Calu3 (cell line): ENCODE measurements at regions not wholly inside any gene's neighbourhood (a gene's known extent, or its start where the extent isn't known, plus 50 kb on each side); places are given as distances from the start of the nearest gene placed in this dataset.

Source experiments
- BruUV-seq: library from RNA; stranded (reverse); fragments of 400-500 nt; replicated peaks from 2 replicates; lab custom pipeline; 2021; lab: Mats Ljungman, UMichigan
- CTCF ChIA-PET: fragments of 300-600 bp; sonication (Branson Sonifier 250); formaldehyde crosslinking; loops from one replicate; lab custom pipeline; 2022; ENCODE audit warnings: antibody characterized with exemption; lab: Charles Lee
- DNase-seq: peaks from one replicate; pipeline ENCODE4 v3.0.0; 2022
- H3K27ac Mint-ChIP-seq: one replicate; pipeline ENCODE4 v1.8.0; 2022; ENCODE audit warnings: mixed read lengths; ENCODE audit not compliant: unreplicated experiment
- H3K27me3 Mint-ChIP-seq: one replicate; pipeline ENCODE4 v1.8.0; 2022; ENCODE audit warnings: mixed read lengths; ENCODE audit not compliant: unreplicated experiment
- H3K36me3 Mint-ChIP-seq: one replicate; pipeline ENCODE4 v1.8.0; 2022; ENCODE audit warnings: mild to moderate bottlenecking, moderate library complexity, mixed read lengths; ENCODE audit not compliant: insufficient read depth, unreplicated experiment
- H3K4me1 Mint-ChIP-seq: one replicate; pipeline ENCODE4 v1.8.0; 2022; ENCODE audit warnings: mild to moderate bottlenecking, low read depth, mixed read lengths; ENCODE audit not compliant: unreplicated experiment
- H3K4me3 Mint-ChIP-seq: one replicate; pipeline ENCODE4 v1.8.0; 2022; ENCODE audit warnings: mild to moderate bottlenecking, low read depth, moderate library complexity, mixed read lengths; ENCODE audit not compliant: unreplicated experiment
- H3K9me3 Mint-ChIP-seq: one replicate; pipeline ENCODE4 v1.8.0; 2022; ENCODE audit warnings: low read depth, mixed read lengths; ENCODE audit not compliant: unreplicated experiment
- CTCF ChIP-seq: fragments of 200-600 bp; IDR thresholded peaks from one replicate; pipeline ENCODE4 v1.8.0; 2022; ENCODE audit warnings: antibody characterized with exemption; ENCODE audit not compliant: unreplicated experiment
- intact Hi-C: fragments of 100-400 bp; cut with micrococcal nuclease; formaldehyde crosslinking; loops from one replicate; pipeline ENCODE4 v1.10.0; 2022; ENCODE audit not compliant: unreplicated experiment

- no peaks in the 10 kb centered on the region for H3K36me3 Mint-ChIP-seq
- no peak for TF ChIP-seq CTCF
- H3K4me1 Mint-ChIP-seq, result no peaks in the 10 kb centered on the region
- H3K9me3 Mint-ChIP-seq, result peaks cover 3% of the 10 kb centered on the region
- DNase-seq, result no peak
- H3K27ac Mint-ChIP-seq, result no peak overlapping the region
- H3K4me3 Mint-ChIP-seq, result no peak overlapping the region
- CTCF ChIA-PET, result no interaction called here
- intact Hi-C loops, result no loop called here
- no TSS peak for BruUV-seq
- H3K27me3 Mint-ChIP-seq, result peaks cover 4% of the 10 kb centered on the region
These were observed 475.7 kb upstream of the PKDCC start for GRCh38 chr2:41572154-41572553.

- Mint-ChIP-seq H3K27me3 (peaks cover under 1% of the 10 kb centered on the region), H3K36me3 (no peaks in the 10 kb centered on the region), H3K4me3 (no peak overlapping the region), H3K4me1 (no peaks in the 10 kb centered on the region), H3K9me3 (no peaks in the 10 kb centered on the region), H3K27ac (no peak overlapping the region)
- no TSS peak for BruUV-seq
- no peak for TF ChIP-seq CTCF
- CTCF ChIA-PET, result no interaction called here
- intact Hi-C loops, result no loop called here
- no peak for DNase-seq
These were observed 471.4 kb upstream of the PKDCC start for GRCh38 chr2:41576423-41576822.

- Mint-ChIP-seq H3K36me3 (no peaks in the 10 kb centered on the region), H3K27ac (no peak overlapping the region), H3K27me3 (peaks cover 13% of the 10 kb centered on the region), H3K4me1 (no peaks in the 10 kb centered on the region), H3K4me3 (no peak overlapping the region), H3K9me3 (peaks cover 5% of the 10 kb centered on the region)
- no peak for DNase-seq
- intact Hi-C loops, result no loop called here
- BruUV-seq, result no TSS peak
- no peak for TF ChIP-seq CTCF
- CTCF ChIA-PET, result no interaction called here
These were observed 468.0 kb upstream of the PKDCC start for GRCh38 chr2:41579806-41580205.

GRCh38 chr2:41580806-41581205 lies 467.0 kb upstream of the PKDCC start:
- intact Hi-C loops, result no loop called here
- Mint-ChIP-seq H3K27ac (no peak overlapping the region), H3K9me3 (peaks cover 6% of the 10 kb centered on the region), H3K4me3 (no peak overlapping the region), H3K36me3 (no peaks in the 10 kb centered on the region), H3K27me3 (peaks cover 13% of the 10 kb centered on the region), H3K4me1 (no peaks in the 10 kb centered on the region)
- no TSS peak for BruUV-seq
- TF ChIP-seq CTCF, result no peak
- CTCF ChIA-PET, result no interaction called here
- no peak for DNase-seq
